KBM-7 (cell line): ENCODE measurements at regions not wholly inside any gene's neighbourhood (a gene's known extent, or its start where the extent isn't known, plus 50 kb on each side); places are given as distances from the start of the nearest gene placed in this dataset.
"Not testable (repeated sequence)": the region's sequence is repeated elsewhere in the genome, so short reads cannot be mapped to it uniquely, and the experiment has no call there.

Source experiments
- DNase-seq: peaks from one replicate; pipeline ENCODE4 v3.0.0-alpha.2; 2015
- in situ Hi-C: fragments of 300-500 bp; cut with MboI; formaldehyde crosslinking; loops from 2 replicates; pipeline ENCODE4 v1.14.3; 2020; ENCODE audit warnings: low sequenced_read_pairs, low pct_unique_long_range_greater_than_20kb, mixed read lengths

DNA sequence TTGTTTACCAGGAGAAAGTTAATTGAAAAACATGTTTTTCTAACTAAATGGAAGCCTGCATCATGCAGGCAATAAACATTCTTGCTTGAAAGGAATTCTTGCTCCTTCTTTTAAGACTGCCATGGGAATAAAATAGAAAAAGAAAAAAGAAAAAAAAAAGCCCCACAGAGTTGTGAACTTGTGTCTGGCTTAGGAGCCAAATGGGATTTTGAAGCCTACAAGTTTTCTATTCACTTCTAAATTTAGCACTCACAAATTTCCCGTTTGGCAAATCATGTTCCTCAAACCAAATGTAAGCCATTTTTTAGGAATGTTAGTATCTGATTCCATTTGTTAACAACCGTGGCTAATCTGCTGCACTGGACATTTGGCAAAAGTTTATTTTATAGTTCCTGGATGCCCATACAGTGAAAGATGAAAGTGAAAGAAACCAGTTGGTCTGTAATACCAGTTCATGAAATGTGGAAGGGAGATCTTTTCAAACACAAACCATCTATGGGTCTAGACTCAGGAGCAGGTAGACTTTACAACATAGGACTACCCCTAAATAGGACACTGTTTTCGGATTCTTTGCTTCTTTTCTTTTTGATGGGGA lies 133.8 kb upstream of the GMNC start:
- DNase-seq, result no peak
- in situ Hi-C loops, result no loop called here

- in situ Hi-C loops, result no loop called here
- no peak for DNase-seq
Observed at GRCh38 chr3:190995156-190995555, 132.7 kb upstream of the GMNC start.

DNA sequence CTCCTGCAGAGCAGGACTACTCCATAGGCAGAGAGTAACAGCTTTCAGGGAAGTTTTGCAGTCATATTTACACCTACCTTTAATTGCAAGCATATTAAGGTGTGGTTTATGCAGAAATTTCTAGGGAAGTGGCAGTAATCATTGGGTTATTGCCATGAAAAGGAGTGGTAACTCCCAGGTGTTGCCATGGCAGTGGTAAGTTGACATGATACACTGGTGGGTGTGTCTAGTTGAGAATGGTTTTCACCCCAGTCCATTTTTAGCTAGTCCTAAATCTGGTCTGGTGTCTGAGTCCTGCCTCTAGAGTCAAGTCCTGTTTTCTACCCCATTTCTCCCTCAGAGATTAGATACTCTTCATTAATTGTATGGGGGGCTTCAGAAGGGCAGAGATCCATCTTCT lies 128.4 kb upstream of the GMNC start:
- in situ Hi-C loops, result no loop called here
- DNase-seq, result no peak

GRCh38 chr3:190989218-190989617 lies 126.7 kb upstream of the GMNC start:
- in situ Hi-C loops, result no loop called here
- peak; percentile 71 for DNase-seq

GRCh38 chr3:190988102-190988501 lies 125.6 kb upstream of the GMNC start:
- no peak for DNase-seq
- in situ Hi-C loops, result no loop called here

DNA sequence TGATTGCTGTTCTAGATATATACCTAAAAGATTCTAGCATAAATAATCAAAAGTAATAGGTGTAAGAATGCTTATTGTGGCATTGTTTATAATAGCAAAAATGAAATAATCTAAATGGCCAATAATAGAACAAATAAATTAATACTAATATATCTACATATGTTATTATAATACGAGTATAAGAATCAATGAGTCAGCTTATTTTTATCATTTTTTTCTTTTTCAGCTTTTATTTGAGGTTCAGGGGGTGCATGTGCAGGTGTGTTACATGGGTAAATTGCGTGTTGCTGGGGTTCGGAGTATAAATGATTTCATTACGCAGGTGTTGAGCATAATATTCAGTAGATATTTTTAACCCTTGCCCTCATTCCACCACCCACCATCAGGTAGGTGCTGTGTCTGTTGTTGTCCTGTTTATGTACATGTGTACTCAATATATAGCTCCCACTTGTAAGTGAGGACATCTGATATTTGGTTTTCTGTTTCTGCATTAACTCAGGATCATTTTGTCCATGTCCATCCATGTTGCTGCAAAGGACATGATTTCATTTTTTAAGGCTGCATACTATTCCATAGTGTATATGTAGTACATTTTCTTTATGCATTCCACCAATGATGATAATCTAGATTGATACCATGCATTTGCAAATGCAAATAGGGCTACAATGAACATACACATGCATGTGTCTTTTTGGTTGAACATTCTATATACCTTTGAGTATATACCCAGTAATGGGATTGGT lies 122.2 kb upstream of the GMNC start:
- in situ Hi-C loops, result no loop called here
- DNase-seq, result no peak

DNA sequence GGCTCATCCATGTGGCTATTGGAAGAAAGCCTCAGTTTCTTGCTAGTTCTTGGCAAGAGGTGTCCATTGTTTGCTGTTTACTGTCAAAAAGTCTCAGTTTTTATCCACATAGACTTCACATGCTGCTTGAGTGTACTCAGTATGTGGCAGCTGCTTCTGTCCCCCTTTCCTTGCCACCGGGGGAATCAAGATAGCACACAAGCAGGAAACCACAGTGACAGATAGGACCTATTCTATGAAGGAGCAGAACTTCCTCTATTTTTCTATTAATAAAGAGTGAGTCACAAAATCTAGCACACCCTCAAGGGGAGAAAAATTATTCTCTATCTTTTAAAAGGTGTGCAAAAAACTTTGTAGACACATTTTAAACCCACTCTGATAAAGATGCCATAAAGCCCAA lies 121.4 kb upstream of the GMNC start:
- DNase-seq, result peak; percentile 86
- in situ Hi-C loops, result no loop called here

- no peak for DNase-seq
- in situ Hi-C loops, result no loop called here
Observed at GRCh38 chr3:190973771-190974170, 111.3 kb upstream of the GMNC start.

DNA sequence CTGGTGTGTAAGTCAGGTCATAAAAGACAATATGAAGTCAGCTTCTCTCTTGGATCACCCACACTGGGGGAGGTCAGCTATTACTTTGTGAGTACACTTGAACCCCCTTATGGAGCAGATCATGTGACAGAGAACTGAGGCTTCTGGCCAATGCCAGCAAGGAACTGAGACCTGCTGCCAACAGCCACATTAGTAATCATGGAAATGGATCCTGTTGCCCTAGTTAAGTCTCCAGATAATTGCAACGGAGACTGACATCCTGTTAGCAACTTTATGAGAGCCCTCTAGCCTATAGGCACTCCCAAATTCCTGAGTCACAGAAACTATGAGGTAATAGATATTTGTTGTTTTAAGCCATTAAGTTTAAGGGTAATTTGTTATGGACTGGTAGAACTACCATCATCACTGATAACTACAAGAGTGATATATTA lies 110.4 kb upstream of the GMNC start:
- DNase-seq, result no peak
- in situ Hi-C loops, result no loop called here

DNA sequence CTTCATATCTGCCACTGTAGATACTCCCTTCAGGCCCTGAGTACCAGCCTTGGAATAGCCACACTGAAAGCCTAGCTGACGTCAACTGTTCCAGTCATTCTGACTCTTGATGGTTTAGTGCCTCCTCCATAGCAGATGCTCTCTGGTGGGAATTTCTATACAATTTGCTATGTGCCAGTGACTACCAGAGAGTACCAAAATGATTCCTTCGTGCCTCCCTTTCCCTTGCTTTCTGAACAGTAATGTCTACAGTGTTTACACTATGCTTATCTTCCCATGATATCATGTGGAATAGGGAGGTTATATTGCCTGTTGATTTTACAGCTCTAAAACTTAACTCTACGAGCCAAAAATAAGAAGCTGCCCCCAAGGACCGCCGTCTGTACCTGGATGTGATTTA lies 109.7 kb upstream of the GMNC start:
- no peak for DNase-seq
- in situ Hi-C loops, result no loop called here

DNA sequence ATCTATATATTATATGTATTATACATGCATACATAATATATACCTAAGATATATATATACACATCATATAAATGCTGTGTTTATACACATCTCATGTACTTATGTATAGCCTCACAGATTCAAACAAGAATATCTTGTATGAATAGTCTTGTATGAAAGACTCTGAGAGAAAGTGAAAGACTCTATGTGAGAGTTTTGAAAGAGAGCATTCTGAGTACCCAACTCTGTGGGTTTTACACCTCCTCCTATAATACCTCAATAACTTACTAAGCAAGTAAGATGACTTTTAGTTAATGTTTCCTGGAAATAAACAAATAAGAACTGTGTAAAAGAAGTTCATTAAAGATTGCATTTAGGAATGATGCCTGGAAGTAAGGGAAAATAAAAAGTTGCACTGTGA lies 108.1 kb upstream of the GMNC start:
- in situ Hi-C loops, result no loop called here
- no peak for DNase-seq

DNA sequence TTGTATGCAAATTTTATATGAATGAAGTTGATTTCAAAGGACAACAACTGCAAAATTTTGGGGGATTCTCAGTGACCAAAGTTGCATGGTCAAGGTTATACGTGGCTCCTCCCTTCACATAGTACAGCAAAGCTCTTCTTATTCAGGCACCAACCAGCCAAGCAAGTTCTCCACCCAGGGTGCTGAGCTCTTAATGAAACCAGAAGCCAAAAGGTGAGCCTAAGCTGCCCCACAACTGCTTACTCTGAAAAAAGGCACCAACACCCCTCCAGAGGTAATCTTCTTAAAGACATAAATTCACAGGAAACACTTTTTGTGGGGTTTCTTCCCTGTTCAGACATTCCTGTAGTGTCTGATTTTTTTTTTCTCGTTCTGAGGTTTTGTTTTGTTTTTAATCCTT lies 106.1 kb upstream of the GMNC start:
- no peak for DNase-seq
- in situ Hi-C loops, result no loop called here

- DNase-seq, in situ Hi-C loops: not testable (repeated sequence)
Observed at GRCh38 chr3:190964931-190965330, 102.4 kb upstream of the GMNC start.

DNA sequence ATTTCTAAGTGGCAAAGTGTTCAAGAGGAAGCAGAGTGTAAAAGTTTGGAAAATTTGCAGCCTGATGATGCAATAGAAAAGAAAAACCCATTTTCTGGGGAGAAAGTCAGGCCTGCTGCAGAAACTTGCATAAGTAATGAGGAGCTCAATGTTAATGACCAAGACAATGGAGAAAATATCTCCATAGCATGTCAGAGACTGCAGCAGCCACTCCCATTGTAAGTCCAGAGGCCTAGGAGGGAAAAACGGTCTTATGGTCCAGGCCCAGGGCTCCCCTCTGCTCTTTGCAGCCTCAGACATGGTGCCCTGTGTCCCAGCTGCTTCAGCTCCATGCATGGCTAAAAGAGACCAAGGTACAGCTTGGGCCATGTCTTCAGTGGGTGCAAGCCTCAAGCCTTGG lies 96.6 kb upstream of the GMNC start:
- no peak for DNase-seq
- in situ Hi-C loops, result no loop called here

DNA sequence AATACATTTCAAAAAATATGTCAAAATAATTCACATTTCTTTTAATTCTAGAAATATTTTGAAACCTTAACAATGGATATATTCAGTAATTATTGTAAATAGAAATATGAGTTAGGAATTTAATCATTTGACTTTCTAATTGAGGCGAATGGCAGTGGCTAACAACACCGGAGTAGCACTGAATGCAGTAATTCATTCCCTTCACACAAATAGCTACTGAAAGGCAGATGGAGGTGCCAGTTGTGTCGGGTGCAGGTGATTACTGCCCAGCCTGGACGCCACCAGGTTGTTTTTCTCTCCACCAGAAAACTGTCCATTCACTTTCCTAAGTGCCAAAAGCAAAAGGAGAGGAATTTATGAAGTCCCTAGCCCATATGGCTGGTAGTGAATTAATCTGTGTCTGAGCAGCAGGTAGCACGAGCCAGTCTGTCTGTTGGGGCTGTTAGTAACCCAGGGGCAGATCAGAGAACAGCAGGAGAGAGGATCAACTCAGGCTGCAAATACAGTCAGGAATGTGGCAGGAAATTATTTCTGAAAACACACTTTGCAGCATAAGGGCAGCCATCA lies 79.3 kb upstream of the GMNC start:
- in situ Hi-C loops, result no loop called here
- DNase-seq, result no peak

DNA sequence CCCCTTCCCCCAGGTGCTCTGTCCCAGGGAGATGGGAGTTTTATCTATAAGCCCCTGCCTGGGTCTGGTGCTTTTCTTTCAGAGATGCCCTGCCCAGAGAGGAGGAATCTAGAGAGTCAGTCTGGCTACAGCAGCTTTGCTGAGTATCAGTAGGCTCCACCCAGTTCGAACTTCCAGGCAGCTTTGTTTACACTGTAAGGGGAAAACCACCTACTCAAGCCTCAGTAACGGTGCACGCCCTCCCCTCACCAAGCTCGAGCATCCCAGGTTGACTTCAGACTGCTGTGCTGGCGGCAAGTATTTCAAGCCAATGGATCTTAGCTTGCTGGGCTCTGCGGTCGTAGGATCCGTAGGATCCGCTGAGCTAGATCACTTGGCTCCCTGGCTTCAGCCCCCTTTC lies 72.1 kb upstream of the GMNC start:
- in situ Hi-C loops, DNase-seq: not testable (repeated sequence)

GRCh38 chr3:190926619-190927018 lies 64.1 kb upstream of the GMNC start:
- in situ Hi-C loops, result no loop called here
- no peak for DNase-seq

DNA sequence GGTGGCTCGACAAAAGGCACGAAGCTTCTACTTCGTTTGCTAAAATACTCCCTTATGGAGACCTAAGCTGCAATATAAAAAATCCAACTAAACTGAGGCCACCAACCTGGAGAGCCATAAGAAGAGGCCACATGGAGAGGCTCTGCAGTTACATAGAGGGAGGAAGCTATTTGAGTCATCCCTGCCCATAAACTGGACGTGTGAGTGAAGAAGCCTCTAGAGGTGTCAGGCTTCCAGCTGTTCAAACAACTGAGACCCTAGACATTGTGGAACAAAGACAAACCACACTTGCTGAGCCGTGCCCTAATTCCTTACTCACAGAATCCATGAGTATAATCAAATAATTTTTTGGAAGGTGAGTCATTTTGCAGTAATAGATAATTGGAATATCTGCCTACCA lies 50.2 kb upstream of the GMNC start:
- DNase-seq, result no peak
- in situ Hi-C loops, result no loop called here
